Spleen (tissue), 7 donors: ENCODE measurements at regions not wholly inside any gene's neighbourhood (a gene's known extent, or its start where the extent isn't known, plus 50 kb on each side); places are given as distances from the start of the nearest gene placed in this dataset.

Experiments used
- CTCF ChIP-seq, 11 experiments: fragments of 200-600 bp in 7 of 11; fragments of 450-650 bp in 4 of 11; sonication (generic) in 4 of 11; IDR thresholded peaks in 8 of 11; conservative IDR thresholded peaks in 3 of 11; 1 replicate in 7 of 11; 2 replicates in 4 of 11; pipeline versions ENCODE4 v1.4.0 to v1.8.0; 2016 to 2021; ENCODE audit warnings: antibody characterized with exemption in 11 of 11, inconsistent platforms in 4 of 11, mild to moderate bottlenecking in 1 of 11
- POLR2AphosphoS5 ChIP-seq, 3 donors: sonication (generic); formaldehyde crosslinking; IDR thresholded peaks; one replicate each; pipeline ENCODE4 v1.5.1; 2017; ENCODE audit warnings: antibody characterized with exemption in 3 of 3
- donor health status: DM: no; HTN: no; CAD: no; lungs with moderate emphysema.
- donor health status: DM: no; HTN: no; CAD: no.
- donor health status: DM: no; HTN: no; CAD: no.

- TF ChIP-seq CTCF (IDR thresholded peaks at IDR 0.05 in 8 of 11, conservative IDR thresholded peaks at IDR 0.05 in 3 of 11) (no peak), POLR2AphosphoS5 (IDR thresholded peaks at IDR 0.05) (no peak)
Measured at GRCh38 chr17:52376137-52376536, 217.6 kb upstream of the CA10 start.
